Neutrophil (primary cell): ENCODE measurements at regions not wholly inside any gene's neighbourhood (a gene's known extent, or its start where the extent isn't known, plus 50 kb on each side); places are given as distances from the start of the nearest gene placed in this dataset.

Source experiments
- H3K27ac ChIP-seq: fragments of 200-600 bp; sonication (generic); 2 replicates; pipeline ENCODE4 v1.5.1; 2016; ENCODE audit warnings: mild to moderate bottlenecking, moderate library complexity
- H3K27me3 ChIP-seq: fragments of 200-600 bp; sonication (generic); 2 replicates; pipeline ENCODE4 v1.6.0; 2016; ENCODE audit warnings: mild to moderate bottlenecking
- H3K36me3 ChIP-seq: fragments of 200-600 bp; sonication (generic); 2 replicates; pipeline ENCODE4 v1.5.1; 2017
- H3K4me1 ChIP-seq, 2 experiments: fragments of 200-600 bp in 1 of 2; sonication (generic) in 1 of 2; 1 replicate in 1 of 2; 2 replicates in 1 of 2; pipeline versions ENCODE4 v1.5.1 to v1.6.1; 2013 to 2016; ENCODE audit warnings: low read depth in 1 of 2, low read length in 1 of 2, mild to moderate bottlenecking in 1 of 2, moderate library complexity in 1 of 2; ENCODE audit not compliant: control insufficient read depth in 1 of 2, insufficient read depth in 1 of 2
- H3K4me3 ChIP-seq, 2 experiments: fragments of 200-600 bp in 1 of 2; sonication (generic) in 1 of 2; 1 replicate in 1 of 2; 2 replicates in 1 of 2; pipeline ENCODE4 v1.5.1; 2013 to 2016; ENCODE audit warnings: low read depth in 1 of 2, low read length in 1 of 2, mild to moderate bottlenecking in 1 of 2, moderate library complexity in 1 of 2
- H3K9me3 ChIP-seq: fragments of 200-600 bp; sonication (generic); 2 replicates; pipeline ENCODE4 v1.5.1; 2016
- CTCF ChIP-seq: fragments of 200-600 bp; sonication (generic); IDR thresholded peaks from 2 replicates; pipeline ENCODE4 v1.5.1; 2016; ENCODE audit warnings: antibody characterized with exemption

GRCh38 chr16:61309386-61309785, 726.9 kb downstream of the CDH8 start:
- Histone ChIP-seq H3K4me3 (no peak overlapping the region), H3K27ac (no peak overlapping the region), H3K9me3 (no peaks in the 10 kb centered on the region), H3K36me3 (no peaks in the 10 kb centered on the region), H3K4me1 (no peaks in the 10 kb centered on the region), H3K27me3 (no peaks in the 10 kb centered on the region)
- TF ChIP-seq CTCF = no peak

- no peak for TF ChIP-seq CTCF
- H3K27me3 ChIP-seq = no peaks in the 10 kb centered on the region
These were observed 730.0 kb downstream of the CDH8 start for GRCh38 chr16:61306204-61306603.

GRCh38 chr16:61296814-61297213, 739.4 kb downstream of the CDH8 start:
- Histone ChIP-seq H3K9me3 (no peaks in the 10 kb centered on the region), H3K4me1 (no peaks in the 10 kb centered on the region), H3K27ac (no peak overlapping the region), H3K4me3 (no peak overlapping the region), H3K27me3 (no peaks in the 10 kb centered on the region), H3K36me3 (no peaks in the 10 kb centered on the region)
- no peak for TF ChIP-seq CTCF

More at GRCh38 chr16:61306204-61306603, 730.0 kb downstream of the CDH8 start:
- H3K4me1 ChIP-seq = no peaks in the 10 kb centered on the region
- no peak overlapping the region for H3K4me3 ChIP-seq
- H3K27ac ChIP-seq = no peak overlapping the region
- H3K36me3 ChIP-seq = no peaks in the 10 kb centered on the region
- H3K9me3 ChIP-seq = no peaks in the 10 kb centered on the region

GRCh38 chr16:61296305-61296704, 739.9 kb downstream of the CDH8 start:
- H3K4me3 ChIP-seq = no peak overlapping the region
- H3K27me3 ChIP-seq = no peaks in the 10 kb centered on the region
- TF ChIP-seq CTCF = no peak
- no peaks in the 10 kb centered on the region for H3K9me3 ChIP-seq
- H3K36me3 ChIP-seq = no peaks in the 10 kb centered on the region
- H3K27ac ChIP-seq = no peak overlapping the region
- no peaks in the 10 kb centered on the region for H3K4me1 ChIP-seq

- no peak overlapping the region for H3K4me3 ChIP-seq
- no peak for TF ChIP-seq CTCF
These were observed 740.9 kb downstream of the CDH8 start for GRCh38 chr16:61295311-61295710.

GRCh38 chr16:61289141-61289540, 747.1 kb downstream of the CDH8 start:
- Histone ChIP-seq H3K4me1 (no peaks in the 10 kb centered on the region), H3K27me3 (no peaks in the 10 kb centered on the region), H3K36me3 (no peaks in the 10 kb centered on the region), H3K27ac (no peak overlapping the region), H3K9me3 (no peaks in the 10 kb centered on the region), H3K4me3 (no peak overlapping the region)
- no peak for TF ChIP-seq CTCF

More at GRCh38 chr16:61295311-61295710, 740.9 kb downstream of the CDH8 start:
- Histone ChIP-seq H3K36me3 (no peaks in the 10 kb centered on the region), H3K4me1 (no peaks in the 10 kb centered on the region), H3K27me3 (no peaks in the 10 kb centered on the region), H3K9me3 (no peaks in the 10 kb centered on the region), H3K27ac (no peak overlapping the region)
